ENCODE measurements at regions not wholly inside any gene's neighbourhood (a gene's known extent, or its start where the extent isn't known, plus 50 kb on each side); places are given as distances from the start of the nearest gene placed in this dataset.

GRCh38 chr15:97678656-97679055, 281.8 kb upstream of the ARRDC4 start:
- TF ChIP-seq CTCF (IDR thresholded peaks at IDR 0.05) (no peak), POLR2A (IDR thresholded peaks at IDR 0.05) (no peak), POLR2AphosphoS5 (IDR thresholded peaks at IDR 0.05) (no peak)

Data from prostate gland (tissue), 2 donors.